Hepatocyte (in vitro differentiated cells): ENCODE measurements at regions not wholly inside any gene's neighbourhood (a gene's known extent, or its start where the extent isn't known, plus 50 kb on each side); places are given as distances from the start of the nearest gene placed in this dataset.

ENCODE experiments used
- EZH2 ChIP-seq: fragments of 200-600 bp; sonication (generic); IDR thresholded peaks from 2 replicates; pipeline ENCODE4 v1.6.1; 2016; ENCODE audit warnings: antibody characterized with exemption, mild to moderate bottlenecking, borderline replicate concordance
- TF ChIP-seq, protein P1 (sequence below): fragments of 200-600 bp; sonication (generic); IDR thresholded peaks from 2 replicates; pipeline ENCODE4 v1.5.1; 2016; ENCODE audit warnings: antibody characterized with exemption, mild to moderate bottlenecking; ENCODE audit not compliant: poor library complexity

- TF ChIP-seq, protein P1, sequence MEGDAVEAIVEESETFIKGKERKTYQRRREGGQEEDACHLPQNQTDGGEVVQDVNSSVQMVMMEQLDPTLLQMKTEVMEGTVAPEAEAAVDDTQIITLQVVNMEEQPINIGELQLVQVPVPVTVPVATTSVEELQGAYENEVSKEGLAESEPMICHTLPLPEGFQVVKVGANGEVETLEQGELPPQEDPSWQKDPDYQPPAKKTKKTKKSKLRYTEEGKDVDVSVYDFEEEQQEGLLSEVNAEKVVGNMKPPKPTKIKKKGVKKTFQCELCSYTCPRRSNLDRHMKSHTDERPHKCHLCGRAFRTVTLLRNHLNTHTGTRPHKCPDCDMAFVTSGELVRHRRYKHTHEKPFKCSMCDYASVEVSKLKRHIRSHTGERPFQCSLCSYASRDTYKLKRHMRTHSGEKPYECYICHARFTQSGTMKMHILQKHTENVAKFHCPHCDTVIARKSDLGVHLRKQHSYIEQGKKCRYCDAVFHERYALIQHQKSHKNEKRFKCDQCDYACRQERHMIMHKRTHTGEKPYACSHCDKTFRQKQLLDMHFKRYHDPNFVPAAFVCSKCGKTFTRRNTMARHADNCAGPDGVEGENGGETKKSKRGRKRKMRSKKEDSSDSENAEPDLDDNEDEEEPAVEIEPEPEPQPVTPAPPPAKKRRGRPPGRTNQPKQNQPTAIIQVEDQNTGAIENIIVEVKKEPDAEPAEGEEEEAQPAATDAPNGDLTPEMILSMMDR, result no peak
- TF ChIP-seq EZH2, result no peak
Observed at GRCh38 chr6:112695001-112695400, 347.9 kb downstream of the RFPL4B start.
